ENCODE measurements at regions not wholly inside any gene's neighbourhood (a gene's known extent, or its start where the extent isn't known, plus 50 kb on each side); places are given as distances from the start of the nearest gene placed in this dataset.

DNA sequence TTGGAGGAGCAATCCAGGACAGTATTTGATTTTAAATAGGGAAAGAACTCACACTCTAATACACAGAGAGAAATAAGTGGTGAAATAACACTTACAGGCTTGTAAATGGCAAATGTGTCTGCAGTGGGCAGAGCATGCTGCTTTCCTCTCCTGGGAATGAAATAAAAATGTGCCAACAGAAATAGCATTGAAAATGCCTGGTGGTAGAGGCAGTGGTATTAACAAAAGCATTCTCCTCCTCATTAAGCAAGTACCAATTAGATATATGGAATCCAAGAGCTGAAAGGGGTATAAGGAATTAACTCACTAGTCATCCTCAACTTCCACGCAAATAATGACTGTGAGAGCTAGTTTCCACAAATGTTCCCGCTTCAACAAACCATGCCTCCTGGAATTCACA is 364.1 kb upstream of the KCNMB2 start:
- DNase-seq (ENCODE audit: low spot score) = no peak
- no peak for TF ChIP-seq CTCF (IDR thresholded peaks at IDR 0.05; ENCODE audit: extremely low read depth, missing control alignments)

- DNase-seq (ENCODE audit: low spot score) = no peak
- no peak for TF ChIP-seq CTCF (IDR thresholded peaks at IDR 0.05; ENCODE audit: extremely low read depth, missing control alignments)
Measured at GRCh38 chr3:178174201-178174915, 361.9 kb upstream of the KCNMB2 start.

GRCh38 chr3:178181088-178181487 is 355.1 kb upstream of the KCNMB2 start:
- DNase-seq (ENCODE audit: low spot score) = no peak
- TF ChIP-seq CTCF (IDR thresholded peaks at IDR 0.05; ENCODE audit: extremely low read depth, missing control alignments) = no peak

DNA sequence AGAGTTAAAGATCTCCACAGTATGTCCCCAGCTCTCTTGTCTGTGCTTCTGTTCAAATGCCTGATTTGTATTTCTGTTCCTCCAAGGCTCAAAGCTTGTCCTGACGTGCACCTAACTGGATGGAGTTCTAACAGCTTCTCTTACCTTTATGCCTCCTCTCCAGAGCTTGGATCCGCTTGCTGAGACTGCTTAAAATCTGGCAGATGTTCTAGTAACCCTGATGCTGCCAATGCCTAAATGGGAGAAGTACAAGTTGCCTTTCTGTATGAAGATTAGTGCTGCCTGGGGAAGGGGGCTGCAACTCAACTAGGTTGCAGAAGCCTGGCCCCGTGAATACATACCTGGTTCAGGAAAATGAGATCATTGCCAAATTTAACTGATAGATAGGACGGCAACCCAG is 354.5 kb upstream of the KCNMB2 start:
- DNase-seq (ENCODE audit: low spot score) = no peak
- no peak for TF ChIP-seq CTCF (IDR thresholded peaks at IDR 0.05; ENCODE audit: extremely low read depth, missing control alignments)

DNA sequence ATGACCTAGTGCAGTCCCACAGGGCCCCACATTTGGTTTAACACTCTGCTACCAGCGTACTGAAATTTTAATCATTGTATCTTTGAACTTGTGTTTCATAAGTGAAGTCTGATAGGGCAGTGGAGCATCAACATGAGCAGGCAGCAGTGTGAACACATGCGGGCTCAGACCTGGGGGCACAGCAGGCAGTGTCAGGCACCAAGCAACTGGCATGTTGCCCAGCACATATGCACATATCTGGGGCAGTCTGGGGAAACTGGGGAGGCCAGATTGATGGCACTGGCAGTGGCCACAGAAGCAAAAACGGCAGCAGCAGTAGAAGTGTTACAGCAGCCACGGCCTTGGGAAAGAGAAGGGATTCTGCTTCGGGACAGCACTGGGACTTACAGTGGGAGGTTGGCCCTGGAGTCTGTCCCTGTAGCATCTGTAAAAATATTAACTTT is 353.9 kb upstream of the KCNMB2 start:
- DNase-seq (ENCODE audit: low spot score) = no peak
- TF ChIP-seq CTCF (IDR thresholded peaks at IDR 0.05; ENCODE audit: extremely low read depth, missing control alignments) = no peak

GRCh38 chr3:178184833-178185232 is 351.4 kb upstream of the KCNMB2 start:
- no peak for TF ChIP-seq CTCF (IDR thresholded peaks at IDR 0.05; ENCODE audit: extremely low read depth, missing control alignments)
- DNase-seq (ENCODE audit: low spot score) = no peak

- no peak for TF ChIP-seq CTCF (IDR thresholded peaks at IDR 0.05; ENCODE audit: extremely low read depth, missing control alignments)
- no peak for DNase-seq (ENCODE audit: low spot score)
Measured at GRCh38 chr3:178186666-178187065, 349.6 kb upstream of the KCNMB2 start.
